Naive thymus-derived CD4-positive, alpha-beta T cell (primary cell): ENCODE measurements at regions not wholly inside any gene's neighbourhood (a gene's known extent, or its start where the extent isn't known, plus 50 kb on each side); places are given as distances from the start of the nearest gene placed in this dataset.

Experiments
- ATAC-seq: fragments of 150-1000 bp; cut with Tn5 transposase; 2 replicates; pipeline ENCODE4 v1.10.0; 2021; ENCODE audit warnings: mild to moderate bottlenecking, moderate library complexity
- CTCF ChIA-PET: fragments of 350-600 bp; sonication (Branson Sonifier 250); formaldehyde crosslinking; loops from one replicate; lab custom pipeline; 2021; ENCODE audit warnings: antibody characterized with exemption; lab: Charles Lee
- POLR2A ChIA-PET: fragments of 350-600 bp; sonication (Branson Sonifier 250); formaldehyde crosslinking; loops from one replicate; lab custom pipeline; 2021; ENCODE audit warnings: antibody characterized with exemption, inconsistent platforms; lab: Charles Lee
- DNase-seq, 9 donors: peaks; one replicate each; pipeline versions ENCODE4 v3.0.0 to v3.0.0-alpha.2; 2020 to 2022; ENCODE audit warnings: mixed read lengths in 1 of 9
- H3K27ac ChIP-seq: one replicate; pipeline ENCODE4 v1.7.0; 2013; ENCODE audit warnings: mild to moderate bottlenecking, low read depth, low read length, moderate library complexity
- H3K27me3 ChIP-seq, 2 donors: one replicate each; pipeline ENCODE4 v1.7.0; 2013; ENCODE audit warnings: low read length in 2 of 2, mild to moderate bottlenecking in 2 of 2, moderate library complexity in 2 of 2; ENCODE audit not compliant: control insufficient read depth in 2 of 2, insufficient read depth in 2 of 2
- H3K36me3 ChIP-seq, 3 experiments: 1 replicate in 2 of 3; 2 replicates in 1 of 3; pipeline ENCODE4 v1.7.0; 2013; ENCODE audit warnings: low read length in 3 of 3, mild to moderate bottlenecking in 3 of 3, moderate library complexity in 1 of 3; ENCODE audit not compliant: insufficient read depth in 3 of 3, control insufficient read depth in 2 of 3
- H3K4me1 ChIP-seq, 2 donors: one replicate each; pipeline ENCODE4 v1.7.0; 2013; ENCODE audit warnings: low read length in 2 of 2, mild to moderate bottlenecking in 2 of 2, moderate library complexity in 1 of 2; ENCODE audit not compliant: control insufficient read depth in 2 of 2, insufficient read depth in 2 of 2
- H3K4me3 ChIP-seq: 2 replicates; pipeline ENCODE4 v1.7.0; 2013; ENCODE audit warnings: mild to moderate bottlenecking, low read length
- H3K9me3 ChIP-seq, 3 experiments: 1 replicate in 2 of 3; 2 replicates in 1 of 3; pipeline ENCODE4 v1.7.0; 2013; ENCODE audit warnings: low read length in 3 of 3; ENCODE audit not compliant: control insufficient read depth in 2 of 3
- H3K27ac Mint-ChIP-seq, 9 donors: one replicate each; pipeline ENCODE4 v1.8.0; 2020 to 2022; ENCODE audit warnings: mixed read lengths in 9 of 9, mild to moderate bottlenecking in 8 of 9, moderate library complexity in 5 of 9, inconsistent platforms in 2 of 9
- H3K27me3 Mint-ChIP-seq, 5 donors: one replicate each; pipeline ENCODE4 v1.8.0; 2021 to 2022; ENCODE audit warnings: mixed read lengths in 5 of 5, mild to moderate bottlenecking in 1 of 5
- H3K36me3 Mint-ChIP-seq, 5 donors: one replicate each; pipeline ENCODE4 v1.8.0; 2020 to 2022; ENCODE audit warnings: mixed read lengths in 5 of 5, mild to moderate bottlenecking in 3 of 5, inconsistent platforms in 1 of 5
- H3K4me1 Mint-ChIP-seq, 7 donors: one replicate each; pipeline ENCODE4 v1.8.0; 2020 to 2022; ENCODE audit warnings: mixed read lengths in 7 of 7, mild to moderate bottlenecking in 3 of 7, inconsistent platforms in 1 of 7
- H3K4me3 Mint-ChIP-seq, 10 donors: one replicate each; pipeline ENCODE4 v1.8.0; 2020 to 2022; ENCODE audit warnings: mild to moderate bottlenecking in 10 of 10, mixed read lengths in 10 of 10, moderate library complexity in 6 of 10, inconsistent platforms in 2 of 10
- H3K9me3 Mint-ChIP-seq, 11 donors: one replicate each; pipeline ENCODE4 v1.8.0; 2020 to 2022; ENCODE audit warnings: mixed read lengths in 11 of 11, mild to moderate bottlenecking in 4 of 11, inconsistent platforms in 1 of 11, moderate library complexity in 1 of 11
- intact Hi-C, 2 donors: fragments of 100-400 bp; cut with micrococcal nuclease; formaldehyde crosslinking; loops; one replicate each; pipeline ENCODE4 v1.15.1; 2023

- ATAC-seq: no peak
- H3K36me3 Mint-ChIP-seq: no peaks in the 10 kb centered on the region
- CTCF ChIA-PET: no interaction called here
- no peak overlapping the region for H3K4me3 Mint-ChIP-seq
- Histone ChIP-seq H3K4me3 (no peak overlapping the region), H3K9me3 (no peaks in the 10 kb centered on the region), H3K27ac (no peak overlapping the region), H3K4me1 (no peaks in the 10 kb centered on the region), H3K27me3 (no peaks in the 10 kb centered on the region), H3K36me3 (no peaks in the 10 kb centered on the region)
- intact Hi-C loops: no loop called here
- peaks cover 0 to 9% (median 0%) of the 10 kb centered on the region in 11 donors for H3K9me3 Mint-ChIP-seq
- H3K27ac Mint-ChIP-seq: no peak overlapping the region
- no peak for DNase-seq
- peaks cover 0 to 8% (median 0%) of the 10 kb centered on the region in 5 donors for H3K27me3 Mint-ChIP-seq
- no peaks in the 10 kb centered on the region for H3K4me1 Mint-ChIP-seq
- POLR2A ChIA-PET: no interaction called here
Observed at GRCh38 chr16:86949630-86950029, 367.6 kb downstream of the C16orf95 start.

GRCh38 chr16:86951041-86951822, 366.0 kb downstream of the C16orf95 start:
- Histone ChIP-seq H3K4me1 (peaks cover 0 to under 1% of the 10 kb centered on the region in 2 donors), H3K27ac (no peak overlapping the region), H3K4me3 (no peak overlapping the region), H3K9me3 (no peaks in the 10 kb centered on the region), H3K36me3 (no peaks in the 10 kb centered on the region), H3K27me3 (no peaks in the 10 kb centered on the region)
- Mint-ChIP-seq H3K9me3 (peaks cover 0 to 9% (median 0%) of the 10 kb centered on the region in 11 donors), H3K4me1 (peaks cover 0 to 3% (median 3%) of the 10 kb centered on the region in 7 donors), H3K27me3 (peaks cover 0 to 10% (median 4%) of the 10 kb centered on the region in 5 donors), H3K27ac (no peak overlapping the region), H3K4me3 (no peak overlapping the region), H3K36me3 (no peaks in the 10 kb centered on the region)
- ChIA-PET CTCF (no interaction called here), POLR2A (no interaction called here)
- intact Hi-C loops: no loop called here
- DNase-seq: no peak
- no peak for ATAC-seq

- H3K4me1 Mint-ChIP-seq: peaks cover 0 to 11% (median 7%) of the 10 kb centered on the region in 7 donors
Observed at GRCh38 chr16:86951831-86952598, 365.2 kb downstream of the C16orf95 start.

GRCh38 chr16:86952769-86953168, 364.4 kb downstream of the C16orf95 start:
- POLR2A ChIA-PET: no interaction called here
- Histone ChIP-seq H3K27ac (no peak overlapping the region), H3K27me3 (no peaks in the 10 kb centered on the region), H3K9me3 (no peaks in the 10 kb centered on the region), H3K4me1 (peaks cover 0 to 4% of the 10 kb centered on the region in 2 donors), H3K36me3 (no peaks in the 10 kb centered on the region), H3K4me3 (no peak overlapping the region)
- no peak overlapping the region for H3K27ac Mint-ChIP-seq
- H3K4me3 Mint-ChIP-seq: no peak overlapping the region
- ATAC-seq (no peak), DNase-seq (no peak)
- intact Hi-C loops: no loop called here
- peaks cover 0 to 15% (median 5%) of the 10 kb centered on the region in 5 donors for H3K27me3 Mint-ChIP-seq
- peaks cover 0 to 12% (median 7%) of the 10 kb centered on the region in 7 donors for H3K4me1 Mint-ChIP-seq
- no peaks in the 10 kb centered on the region for H3K36me3 Mint-ChIP-seq
- CTCF ChIA-PET: no interaction called here
- H3K9me3 Mint-ChIP-seq: peaks cover 0 to 9% (median 0%) of the 10 kb centered on the region in 11 donors

More at GRCh38 chr16:86951831-86952598, 365.2 kb downstream of the C16orf95 start:
- ChIA-PET CTCF (no interaction called here), POLR2A (no interaction called here)
- intact Hi-C loops: no loop called here
- Mint-ChIP-seq H3K4me3 (no peak overlapping the region), H3K27ac (no peak overlapping the region), H3K9me3 (peaks cover 0 to 9% (median 0%) of the 10 kb centered on the region in 11 donors), H3K27me3 (peaks cover 0 to 15% (median 5%) of the 10 kb centered on the region in 5 donors), H3K36me3 (no peaks in the 10 kb centered on the region)
- no peak overlapping the region for H3K4me3 ChIP-seq
- H3K27ac ChIP-seq: no peak overlapping the region
- no peaks in the 10 kb centered on the region for H3K27me3 ChIP-seq
- H3K4me1 ChIP-seq: peaks cover 0 to 4% of the 10 kb centered on the region in 2 donors
- DNase-seq (no peak), ATAC-seq (no peak)
- no peaks in the 10 kb centered on the region for H3K36me3 ChIP-seq
- no peaks in the 10 kb centered on the region for H3K9me3 ChIP-seq

- ATAC-seq (no peak), DNase-seq (no peak)
- peaks cover 0 to 20% (median 10%) of the 10 kb centered on the region in 5 donors for H3K27me3 Mint-ChIP-seq
- H3K9me3 Mint-ChIP-seq: peaks cover 0 to 9% (median 0%) of the 10 kb centered on the region in 11 donors
- Histone ChIP-seq H3K9me3 (no peaks in the 10 kb centered on the region), H3K4me3 (no peak overlapping the region), H3K4me1 (peaks cover 0 to 4% of the 10 kb centered on the region in 2 donors), H3K36me3 (no peaks in the 10 kb centered on the region), H3K27me3 (no peaks in the 10 kb centered on the region), H3K27ac (no peak overlapping the region)
- no peak overlapping the region for H3K4me3 Mint-ChIP-seq
- ChIA-PET POLR2A (no interaction called here), CTCF (no interaction called here)
- H3K36me3 Mint-ChIP-seq: no peaks in the 10 kb centered on the region
- H3K4me1 Mint-ChIP-seq: peaks cover 0 to 12% (median 7%) of the 10 kb centered on the region in 7 donors
- intact Hi-C loops: no loop called here
- no peak overlapping the region for H3K27ac Mint-ChIP-seq
Observed at GRCh38 chr16:86953631-86954391, 363.4 kb downstream of the C16orf95 start.

GRCh38 chr16:86955136-86955855, 361.9 kb downstream of the C16orf95 start:
- peaks cover 0 to 4% of the 10 kb centered on the region in 2 donors for H3K4me1 ChIP-seq
- H3K9me3 ChIP-seq: no peaks in the 10 kb centered on the region
- H3K27ac Mint-ChIP-seq: no peak overlapping the region
- ATAC-seq (no peak), DNase-seq (no peak)
- no peak overlapping the region for H3K4me3 ChIP-seq
- H3K27me3 ChIP-seq: no peaks in the 10 kb centered on the region
- peaks cover 0 to 12% (median 7%) of the 10 kb centered on the region in 7 donors for H3K4me1 Mint-ChIP-seq
- H3K27me3 Mint-ChIP-seq: peaks cover 8 to 28% (median 20%) of the 10 kb centered on the region in 5 donors
- CTCF ChIA-PET: no interaction called here
- POLR2A ChIA-PET: no interaction called here
- peaks cover 0 to 9% (median 0%) of the 10 kb centered on the region in 11 donors for H3K9me3 Mint-ChIP-seq
- H3K36me3 ChIP-seq: no peaks in the 10 kb centered on the region
- H3K4me3 Mint-ChIP-seq: no peak overlapping the region
- intact Hi-C loops: no loop called here
- no peak overlapping the region for H3K27ac ChIP-seq
- H3K36me3 Mint-ChIP-seq: no peaks in the 10 kb centered on the region
